Gastrocnemius medialis (tissue), 4 donors: ENCODE measurements at regions not wholly inside any gene's neighbourhood (a gene's known extent, or its start where the extent isn't known, plus 50 kb on each side); places are given as distances from the start of the nearest gene placed in this dataset.

Experiments
- ATAC-seq, 2 donors: fragments of 150-250 bp; one replicate each; pipeline ENCODE4 v1.9.1; 2016
- DNase-seq, 2 donors: peaks; one replicate each; pipeline ENCODE4 v3.0.0-alpha.2; 2019
- H3K27ac ChIP-seq, 4 donors: fragments of 200-600 bp; sonication (generic); 1 replicate in 1 of 4; 2 replicates in 3 of 4; pipeline ENCODE4 v1.5.1; 2016 to 2018; ENCODE audit warnings: mild to moderate bottlenecking in 2 of 4, moderate library complexity in 1 of 4
- H3K27me3 ChIP-seq, 3 donors: fragments of 200-600 bp; sonication (generic) in 2 of 3; 1 replicate in 1 of 3; 2 replicates in 2 of 3; pipeline versions ENCODE4 v1.5.1 to v1.6.0; 2016 to 2019; ENCODE audit warnings: mild to moderate bottlenecking in 1 of 3, moderate library complexity in 1 of 3
- H3K36me3 ChIP-seq, 2 donors: fragments of 200-600 bp; sonication (generic) in 1 of 2; one replicate each; pipeline ENCODE4 v1.5.1; 2017 to 2018
- H3K4me1 ChIP-seq, 2 donors: fragments of 200-600 bp; sonication (generic) in 1 of 2; one replicate each; pipeline ENCODE4 v1.5.1; 2016 to 2017; ENCODE audit warnings: mild to moderate bottlenecking in 2 of 2
- H3K4me3 ChIP-seq, 4 donors: fragments of 200-600 bp; sonication (generic) in 3 of 4; 1 replicate in 1 of 4; 2 replicates in 3 of 4; pipeline ENCODE4 v1.5.1; 2016 to 2019; ENCODE audit warnings: mild to moderate bottlenecking in 2 of 4
- H3K9me3 ChIP-seq, 3 donors: fragments of 200-600 bp; sonication (generic) in 2 of 3; 1 replicate in 1 of 3; 2 replicates in 2 of 3; pipeline ENCODE4 v1.5.1; 2016 to 2019
- POLR2A ChIP-seq, 2 donors: fragments of 450-650 bp; IDR thresholded peaks; one replicate each; pipeline ENCODE4 v1.6.1; 2017; ENCODE audit warnings: antibody characterized with exemption in 2 of 2, mild to moderate bottlenecking in 2 of 2, moderate library complexity in 2 of 2
- in situ Hi-C, 4 donors: fragments of 200-750 bp; cut with MboI; loops; one replicate each; pipeline versions ENCODE4 v1.15.0 to v1.8.0; 2017; ENCODE audit warnings: low sequenced_read_pairs in 4 of 4
- intact Hi-C: fragments of 100-400 bp; cut with DNase I; formaldehyde crosslinking; loops from one replicate; pipeline ENCODE4 v1.15.1; 2023; ENCODE audit warnings: low total_unique reads
- TF ChIP-seq, protein P1 (sequence below), 5 experiments: fragments of 450-650 bp in 3 of 5; fragments of 200-600 bp in 2 of 5; sonication (generic) in 2 of 5; IDR thresholded peaks in 4 of 5; conservative IDR thresholded peaks in 1 of 5; 1 replicate in 4 of 5; 2 replicates in 1 of 5; pipeline ENCODE4 v1.5.1; 2016 to 2019; ENCODE audit warnings: antibody characterized with exemption in 5 of 5, mild to moderate bottlenecking in 3 of 5, moderate library complexity in 3 of 5

DNA sequence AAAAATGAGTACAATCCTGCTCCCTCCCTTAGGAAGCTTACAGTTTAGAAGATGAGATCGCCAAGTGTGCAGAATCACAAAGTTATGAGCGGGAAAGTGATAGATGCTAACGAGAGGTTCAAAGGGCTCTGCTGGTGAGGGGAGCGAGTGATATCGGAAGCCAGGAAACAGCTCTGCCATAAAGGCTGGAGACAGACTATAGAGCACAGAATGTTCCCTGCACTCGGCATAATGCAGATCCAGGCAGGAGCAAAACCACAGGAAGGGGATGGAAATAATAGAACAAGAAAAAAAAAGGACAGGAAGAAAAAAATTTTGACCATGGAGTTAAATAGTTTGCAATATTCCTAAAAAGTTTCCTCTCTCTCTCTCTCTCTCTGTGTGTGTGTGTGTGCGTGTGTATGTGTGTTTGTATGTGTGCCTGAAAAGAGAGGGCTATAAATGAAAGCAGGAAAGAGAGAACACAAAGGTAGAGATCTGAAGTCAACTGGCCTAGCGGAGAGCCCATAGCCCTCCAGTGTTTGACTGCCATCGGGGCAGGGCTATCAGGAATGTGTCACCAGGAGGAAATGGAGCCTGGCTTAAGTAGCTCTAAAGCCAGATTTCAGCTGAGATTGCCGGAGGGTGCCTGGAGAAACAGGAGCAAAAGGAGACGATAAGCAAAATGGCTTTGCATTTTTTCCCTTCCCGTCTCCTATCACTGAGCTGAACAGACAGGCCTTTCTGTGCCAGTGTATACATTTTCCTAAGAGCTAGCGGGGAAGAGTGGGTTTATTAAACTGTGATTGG is 175.8 kb upstream of the LYZL1 start:
- TF ChIP-seq, protein P1, sequence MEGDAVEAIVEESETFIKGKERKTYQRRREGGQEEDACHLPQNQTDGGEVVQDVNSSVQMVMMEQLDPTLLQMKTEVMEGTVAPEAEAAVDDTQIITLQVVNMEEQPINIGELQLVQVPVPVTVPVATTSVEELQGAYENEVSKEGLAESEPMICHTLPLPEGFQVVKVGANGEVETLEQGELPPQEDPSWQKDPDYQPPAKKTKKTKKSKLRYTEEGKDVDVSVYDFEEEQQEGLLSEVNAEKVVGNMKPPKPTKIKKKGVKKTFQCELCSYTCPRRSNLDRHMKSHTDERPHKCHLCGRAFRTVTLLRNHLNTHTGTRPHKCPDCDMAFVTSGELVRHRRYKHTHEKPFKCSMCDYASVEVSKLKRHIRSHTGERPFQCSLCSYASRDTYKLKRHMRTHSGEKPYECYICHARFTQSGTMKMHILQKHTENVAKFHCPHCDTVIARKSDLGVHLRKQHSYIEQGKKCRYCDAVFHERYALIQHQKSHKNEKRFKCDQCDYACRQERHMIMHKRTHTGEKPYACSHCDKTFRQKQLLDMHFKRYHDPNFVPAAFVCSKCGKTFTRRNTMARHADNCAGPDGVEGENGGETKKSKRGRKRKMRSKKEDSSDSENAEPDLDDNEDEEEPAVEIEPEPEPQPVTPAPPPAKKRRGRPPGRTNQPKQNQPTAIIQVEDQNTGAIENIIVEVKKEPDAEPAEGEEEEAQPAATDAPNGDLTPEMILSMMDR (IDR thresholded peaks at IDR 0.05 in 4 of 5, conservative IDR thresholded peaks at IDR 0.05 in 1 of 5): no peak
- no peak for TF ChIP-seq POLR2A (IDR thresholded peaks at IDR 0.05)
- no peak overlapping the region for H3K4me3 ChIP-seq
- H3K4me1 ChIP-seq: no peaks in the 10 kb centered on the region
- H3K9me3 ChIP-seq: no peaks in the 10 kb centered on the region
- ATAC-seq (no peak), DNase-seq (no peak)
- no peaks in the 10 kb centered on the region for H3K27me3 ChIP-seq
- intact Hi-C loops (no loop called here), in situ Hi-C loops (no loop called here)
- H3K27ac ChIP-seq: no peak overlapping the region
- H3K36me3 ChIP-seq: no peaks in the 10 kb centered on the region

DNA sequence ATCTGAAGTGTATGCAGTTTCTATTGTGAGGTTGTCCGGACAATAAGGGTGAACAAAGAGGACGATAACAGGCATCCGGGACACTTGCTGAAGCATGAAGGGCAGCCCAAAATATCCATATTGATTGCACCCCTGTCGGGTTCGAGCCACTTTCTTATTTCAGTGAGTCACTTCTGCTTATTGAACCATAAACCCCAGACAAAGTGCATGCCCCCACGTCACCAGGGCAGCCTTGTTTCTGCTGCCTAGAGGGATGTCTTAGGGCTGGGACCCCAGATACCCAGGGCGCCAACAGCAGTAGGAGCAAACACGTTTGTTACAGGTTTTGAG is 175.3 kb upstream of the LYZL1 start:
- intact Hi-C loops: no loop called here
- DNase-seq: no peak
- H3K27me3 ChIP-seq: no peaks in the 10 kb centered on the region
- ATAC-seq: no peak
- H3K4me3 ChIP-seq: no peak overlapping the region
- no peak overlapping the region for H3K27ac ChIP-seq
- no peaks in the 10 kb centered on the region for H3K36me3 ChIP-seq
- peaks cover 0 to 4% (median 0%) of the 10 kb centered on the region in 3 donors for H3K9me3 ChIP-seq
- in situ Hi-C loops: no loop called here
- TF ChIP-seq, protein P1 (IDR thresholded peaks at IDR 0.05 in 4 of 5, conservative IDR thresholded peaks at IDR 0.05 in 1 of 5): no peak
- TF ChIP-seq POLR2A (IDR thresholded peaks at IDR 0.05): no peak
- no peaks in the 10 kb centered on the region for H3K4me1 ChIP-seq

DNA sequence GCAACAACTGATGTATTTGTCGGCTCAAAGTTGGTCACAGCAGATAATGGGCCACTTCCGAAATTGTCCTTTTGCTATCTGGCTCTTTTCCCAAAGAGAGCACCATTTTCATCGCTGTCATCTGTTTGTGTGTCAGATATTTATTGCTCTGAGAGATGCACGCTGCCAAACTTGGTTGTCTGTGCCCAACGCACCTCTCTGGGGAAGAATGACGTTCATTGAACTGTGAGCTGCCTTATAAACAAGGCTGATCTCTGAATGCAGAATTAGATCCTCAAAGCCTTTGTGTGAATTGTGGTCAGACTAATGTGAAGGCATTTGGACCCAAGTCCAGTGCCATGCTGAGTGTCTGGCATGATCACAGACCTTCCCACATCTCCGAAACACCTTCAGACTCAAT is 174.7 kb upstream of the LYZL1 start:
- no peak overlapping the region for H3K4me3 ChIP-seq
- intact Hi-C loops: no loop called here
- H3K27ac ChIP-seq: no peak overlapping the region
- no peak for TF ChIP-seq POLR2A (IDR thresholded peaks at IDR 0.05)
- TF ChIP-seq, protein P1 (IDR thresholded peaks at IDR 0.05 in 4 of 5, conservative IDR thresholded peaks at IDR 0.05 in 1 of 5): no peak
- no peak for DNase-seq
- peaks cover 0 to 4% (median 0%) of the 10 kb centered on the region in 3 donors for H3K9me3 ChIP-seq
- in situ Hi-C loops: no loop called here
- H3K27me3 ChIP-seq: no peaks in the 10 kb centered on the region
- no peaks in the 10 kb centered on the region for H3K4me1 ChIP-seq
- ATAC-seq: no peak
- no peaks in the 10 kb centered on the region for H3K36me3 ChIP-seq

DNA sequence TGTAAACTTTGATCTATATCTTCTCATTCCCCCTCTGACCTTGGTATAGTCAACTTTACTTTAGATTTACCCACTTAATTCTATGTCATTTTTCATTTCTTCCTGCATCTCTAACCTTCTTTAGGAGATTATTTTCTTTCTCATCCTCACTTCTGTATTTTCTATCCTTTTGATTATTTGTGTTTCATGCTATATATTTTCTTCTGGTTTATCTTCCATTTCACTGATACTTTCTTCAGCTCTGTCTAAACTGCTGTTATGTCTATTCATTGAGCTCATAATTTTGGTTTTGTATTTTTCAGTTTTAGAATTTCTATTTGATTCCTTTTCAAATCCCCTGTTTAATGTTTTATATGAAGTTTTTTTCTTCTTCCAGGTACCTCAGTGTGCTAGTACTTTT is 171.1 kb upstream of the LYZL1 start:
- ATAC-seq (no peak), DNase-seq (no peak)
- in situ Hi-C loops (no loop called here), intact Hi-C loops (no loop called here)
- Histone ChIP-seq H3K9me3 (peaks cover 0 to 4% (median 0%) of the 10 kb centered on the region in 3 donors), H3K4me1 (no peaks in the 10 kb centered on the region), H3K36me3 (no peaks in the 10 kb centered on the region), H3K4me3 (no peak overlapping the region), H3K27ac (no peak overlapping the region), H3K27me3 (no peaks in the 10 kb centered on the region)
- no peak for TF ChIP-seq POLR2A (IDR thresholded peaks at IDR 0.05)
- TF ChIP-seq, protein P1 (IDR thresholded peaks at IDR 0.05 in 4 of 5, conservative IDR thresholded peaks at IDR 0.05 in 1 of 5): no peak

DNA sequence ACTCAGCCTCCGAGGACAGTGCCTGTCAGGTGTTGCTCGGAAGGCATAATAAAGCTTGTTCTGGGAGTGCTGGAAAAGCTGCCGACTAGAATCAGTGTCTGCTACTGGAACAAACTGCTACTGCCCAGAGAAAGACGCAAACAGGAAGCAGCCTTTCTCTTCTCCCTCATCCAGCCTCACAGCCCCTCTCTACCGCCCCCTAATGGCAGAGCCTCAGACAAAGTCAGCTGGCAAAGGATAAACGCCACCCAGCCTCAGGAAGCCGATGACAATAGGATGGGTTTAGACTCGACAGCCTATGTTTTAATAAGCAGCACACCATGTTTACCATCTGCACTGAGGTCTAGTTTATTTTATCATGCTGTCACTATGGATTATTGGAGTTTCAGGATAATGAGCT is 169.5 kb upstream of the LYZL1 start:
- Histone ChIP-seq H3K4me1 (no peaks in the 10 kb centered on the region), H3K4me3 (no peak overlapping the region), H3K27me3 (no peaks in the 10 kb centered on the region), H3K27ac (no peak overlapping the region), H3K36me3 (no peaks in the 10 kb centered on the region), H3K9me3 (peaks cover 0 to 4% (median 0%) of the 10 kb centered on the region in 3 donors)
- in situ Hi-C loops: no loop called here
- intact Hi-C loops: no loop called here
- DNase-seq (no peak), ATAC-seq (no peak)
- no peak for TF ChIP-seq POLR2A (IDR thresholded peaks at IDR 0.05)
- TF ChIP-seq, protein P1 (IDR thresholded peaks at IDR 0.05 in 4 of 5, conservative IDR thresholded peaks at IDR 0.05 in 1 of 5): no peak
